ENCODE measurements at regions not wholly inside any gene's neighbourhood (a gene's known extent, or its start where the extent isn't known, plus 50 kb on each side); places are given as distances from the start of the nearest gene placed in this dataset.
A peak's percentile ranks its signal among the peaks of the same experiment; 100 is the strongest.
"Not testable (repeated sequence)": the region's sequence is repeated elsewhere in the genome, so short reads cannot be mapped to it uniquely, and the experiment has no call there.

DNA sequence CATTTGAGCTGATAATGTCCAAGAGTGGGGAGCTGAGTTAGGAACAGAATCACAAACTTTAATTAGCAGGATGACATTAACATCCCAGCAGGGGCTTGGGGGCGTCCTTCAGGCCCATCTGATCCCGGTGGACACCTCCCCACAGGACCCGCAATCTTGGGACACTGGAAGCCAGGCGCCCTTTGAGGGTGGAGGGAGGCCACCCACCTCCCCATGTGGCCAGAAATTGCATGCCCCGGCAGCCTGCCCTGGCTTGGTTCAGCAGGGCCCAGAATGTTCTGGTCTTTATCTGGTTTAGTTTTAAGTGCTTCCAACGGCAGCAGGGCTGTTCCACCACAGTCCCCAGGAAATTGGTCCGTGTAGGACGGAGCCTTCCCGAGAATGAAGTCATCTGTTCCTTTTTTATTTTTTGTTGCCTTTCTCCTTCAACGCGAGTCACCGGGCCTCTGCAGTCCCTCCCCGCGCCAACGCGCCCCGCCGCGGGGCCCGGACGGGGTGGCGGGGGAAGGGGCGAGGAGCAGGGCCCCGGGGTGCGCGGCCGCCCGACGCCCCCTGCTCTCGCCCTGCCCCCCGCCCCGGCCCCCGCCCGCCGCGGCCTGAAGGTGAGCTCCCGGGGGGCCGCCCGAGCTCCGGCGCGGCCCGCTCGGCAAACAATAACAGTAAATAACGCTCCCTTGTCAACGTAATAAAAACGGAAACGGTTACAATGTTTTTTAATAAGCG lies 207.9 kb downstream of the C9orf50 start:
- intact Hi-C loops (cut with micrococcal nuclease) (loop anchor here (1.0 to 5.0 kb wide), 8 partner anchors 30 to 273 kb away; no protein-coding TSS in a partner anchor), dilution Hi-C loops (cut with MboI; ENCODE audit: extremely low pct_ligation_motif_present, low sequenced_read_pairs) (no loop called here)
- no peaks in the 10 kb centered on the region for H4K20me1 ChIP-seq (replicated peaks; ENCODE audit: control insufficient read depth, extremely low read depth, insufficient read depth, low read length)
- peak overlapping the region; percentile 98 for H3K9ac ChIP-seq (replicated peaks; ENCODE audit: extremely low read depth, insufficient read depth, low read length)
- DNase-seq (ENCODE audit: low read depth, low spot score) (peak; percentile 81), FAIRE-seq (no peak)
- H3K4me3 ChIP-seq (replicated peaks in 1 of 3; ENCODE audit: insufficient read depth in 1 of 3, low read depth in 1 of 3, low read length in 3 of 3): peak overlapping the region in 1 of 3 experiments; percentile 31
- H3K79me2 ChIP-seq (ENCODE audit: control insufficient read depth, insufficient read depth, low read length): no peaks in the 10 kb centered on the region
- TSS peak; percentile 87 for BruUV-seq (replicated peaks)
- ChIA-PET POLR2A (no interaction called here), CTCF (interaction anchor here (1.0 to 1.4 kb wide), 2 partner anchors 15 to 24 kb away, joined by 3 to 4 read pairs; no protein-coding TSS in a partner anchor)
- peaks cover 15% of the 10 kb centered on the region for H3K4me1 ChIP-seq (ENCODE audit: control insufficient read depth, extremely low read depth, insufficient read depth, low read length)
- H3K36me3 ChIP-seq (ENCODE audit: control insufficient read depth in 2 of 2, extremely low read depth in 1 of 2, insufficient read depth in 2 of 2, low read length in 2 of 2): no peaks in the 10 kb centered on the region
- peak overlapping the region; percentile 59 for H2AFZ ChIP-seq (ENCODE audit: low read depth, low read length)
- H3K27ac ChIP-seq (ENCODE audit: insufficient read depth, low read depth, low read length): peak overlapping the region; percentile 96
- no peaks in the 10 kb centered on the region for H3K27me3 ChIP-seq (ENCODE audit: control insufficient read depth in 2 of 2, insufficient read depth in 2 of 2, low read length in 2 of 2)
- TF ChIP-seq JUN (IDR thresholded peaks at IDR 0.05; ENCODE audit: borderline replicate concordance, insufficient read depth, insufficient read length, low read depth) (peak; percentile 17), MYC (IDR thresholded peaks at IDR 0.05; ENCODE audit: low read depth, low read length) (no peak)
- H3K4me2 ChIP-seq (ENCODE audit: insufficient read depth, low read length): peak overlapping the region; percentile 14
- H3K9me3 ChIP-seq (replicated peaks; ENCODE audit: control insufficient read depth, insufficient read depth, low read length): no peaks in the 10 kb centered on the region
- H3K9me1 ChIP-seq (replicated peaks; ENCODE audit: control insufficient read depth, extremely low read depth, insufficient read depth, low read length): no peaks in the 10 kb centered on the region

DNA sequence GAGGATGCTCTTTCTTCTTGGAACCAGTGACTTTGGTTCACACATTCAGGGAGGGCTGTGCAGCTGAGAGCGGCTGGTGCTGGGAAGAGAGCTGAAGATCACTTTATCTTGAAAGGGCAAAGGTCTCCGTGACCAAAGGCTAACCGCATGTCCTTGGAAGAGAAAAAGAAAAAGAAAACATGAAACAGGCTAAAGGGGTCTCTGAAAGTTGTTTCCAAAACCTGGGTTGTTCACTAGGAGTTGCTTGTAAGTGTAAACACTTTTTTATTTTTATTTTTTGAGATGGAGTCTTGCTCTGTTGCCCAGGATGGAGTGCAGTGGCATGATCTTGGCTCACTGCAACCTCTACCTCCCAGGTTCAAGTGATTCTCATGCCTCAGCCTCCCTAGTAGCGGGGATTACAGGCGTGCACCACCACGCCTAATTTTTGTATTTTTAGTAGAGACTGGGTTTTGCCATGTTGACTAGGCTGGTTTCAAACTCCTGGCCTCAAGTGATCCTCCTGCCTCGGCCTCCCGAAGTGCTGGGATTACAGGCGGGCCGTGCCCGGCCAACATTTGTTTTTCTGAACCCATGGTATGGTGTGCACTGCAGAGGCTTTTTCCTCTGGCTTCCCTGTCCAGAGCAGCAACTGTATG lies 208.6 kb downstream of the C9orf50 start:
- H3K36me3 ChIP-seq (ENCODE audit: control insufficient read depth in 2 of 2, extremely low read depth in 1 of 2, insufficient read depth in 2 of 2, low read length in 2 of 2); dilution Hi-C loops (cut with MboI; ENCODE audit: extremely low pct_ligation_motif_present, low sequenced_read_pairs); H3K9me3 ChIP-seq (replicated peaks; ENCODE audit: control insufficient read depth, insufficient read depth, low read length); FAIRE-seq; DNase-seq (ENCODE audit: low read depth, low spot score); CTCF ChIA-PET; BruUV-seq (replicated peaks); H3K27me3 ChIP-seq (ENCODE audit: control insufficient read depth in 2 of 2, insufficient read depth in 2 of 2, low read length in 2 of 2); H3K9me1 ChIP-seq (replicated peaks; ENCODE audit: control insufficient read depth, extremely low read depth, insufficient read depth, low read length); H3K4me3 ChIP-seq (replicated peaks in 1 of 3; ENCODE audit: insufficient read depth in 1 of 3, low read depth in 1 of 3, low read length in 3 of 3); H4K20me1 ChIP-seq (replicated peaks; ENCODE audit: control insufficient read depth, extremely low read depth, insufficient read depth, low read length); H3K79me2 ChIP-seq (ENCODE audit: control insufficient read depth, insufficient read depth, low read length); POLR2A ChIA-PET: not testable (repeated sequence)
- Histone ChIP-seq H3K27ac (ENCODE audit: insufficient read depth, low read depth, low read length) (peak overlapping the region; percentile 96), H3K9ac (replicated peaks; ENCODE audit: extremely low read depth, insufficient read depth, low read length) (peak overlapping the region; percentile 98), H3K4me1 (ENCODE audit: control insufficient read depth, extremely low read depth, insufficient read depth, low read length) (peaks cover 15% of the 10 kb centered on the region), H2AFZ (ENCODE audit: low read depth, low read length) (peak overlapping the region; percentile 59), H3K4me2 (ENCODE audit: insufficient read depth, low read length) (peak overlapping the region; percentile 14)
- intact Hi-C loops (cut with micrococcal nuclease): loop anchor here (2.0 to 5.0 kb wide), 6 partner anchors 29 to 237 kb away; no protein-coding TSS in a partner anchor

All from endothelial cell of umbilical vein (primary cell).